Astrocyte of the spinal cord (primary cell): ENCODE measurements at regions not wholly inside any gene's neighbourhood (a gene's known extent, or its start where the extent isn't known, plus 50 kb on each side); places are given as distances from the start of the nearest gene placed in this dataset.

Source experiments
- DNase-seq: peaks from one replicate; pipeline ENCODE4 v3.0.0; 2011; ENCODE audit warnings: low read depth, low spot score
- H3K4me3 ChIP-seq: 2 replicates; pipeline ENCODE4 v1.5.1; 2011; ENCODE audit warnings: low read depth, mild to moderate bottlenecking, low read length, moderate library complexity
- in situ Hi-C: cut with HindIII; loops from 2 replicates; pipeline ENCODE4 v1.10.0; 2017; ENCODE audit warnings: low sequenced_read_pairs
- TF ChIP-seq, protein P1 (sequence below): IDR thresholded peaks from 2 replicates; pipeline ENCODE4 v1.5.1; 2012; ENCODE audit warnings: low read depth, mild to moderate bottlenecking, low read length, inconsistent platforms

DNA sequence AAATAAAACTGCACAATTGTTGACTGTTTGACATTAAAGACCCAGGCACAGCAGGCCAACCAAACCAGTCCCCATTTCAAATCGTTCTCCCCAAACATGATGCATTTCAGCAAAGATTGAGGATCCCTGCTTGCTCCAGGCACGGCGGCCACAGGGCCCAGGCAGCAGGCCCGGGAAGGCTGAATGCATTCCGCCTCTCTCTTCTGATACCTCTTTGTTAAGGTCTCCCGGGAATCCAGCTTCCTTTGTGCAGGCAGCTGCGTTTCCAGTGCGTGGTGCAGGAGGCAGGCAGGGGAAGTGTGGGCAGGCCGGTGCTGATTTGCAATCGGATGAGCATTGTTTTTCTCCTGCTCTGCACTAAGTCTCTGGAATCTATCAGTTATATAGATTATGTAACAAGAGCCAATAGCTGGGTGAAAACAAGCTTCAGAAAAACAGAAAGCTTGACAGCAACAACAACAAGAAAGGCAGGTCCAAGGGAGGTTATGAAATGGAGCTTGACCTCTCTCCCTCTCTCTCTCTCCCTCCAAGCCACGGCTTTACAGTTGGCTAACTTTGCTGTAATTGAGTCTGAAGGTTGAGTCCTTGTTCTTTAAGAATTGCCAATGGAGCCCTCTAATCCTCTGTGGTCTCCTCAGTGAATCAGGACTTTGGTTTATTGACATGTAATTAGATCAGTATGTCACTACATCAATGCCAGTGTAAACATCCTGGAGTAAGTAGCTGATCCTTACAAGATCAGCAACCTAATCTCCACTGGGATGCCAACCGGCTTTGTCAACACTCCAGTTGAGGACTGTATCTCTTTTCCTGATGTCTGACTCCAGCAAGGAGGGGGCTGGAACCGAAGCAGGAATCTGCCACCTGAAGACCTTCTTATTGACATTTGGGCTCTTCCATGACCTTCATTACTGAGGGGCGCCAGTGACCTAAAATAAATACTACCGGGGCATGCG is 338.0 kb downstream of the TEX29 start:
- TF ChIP-seq, protein P1, sequence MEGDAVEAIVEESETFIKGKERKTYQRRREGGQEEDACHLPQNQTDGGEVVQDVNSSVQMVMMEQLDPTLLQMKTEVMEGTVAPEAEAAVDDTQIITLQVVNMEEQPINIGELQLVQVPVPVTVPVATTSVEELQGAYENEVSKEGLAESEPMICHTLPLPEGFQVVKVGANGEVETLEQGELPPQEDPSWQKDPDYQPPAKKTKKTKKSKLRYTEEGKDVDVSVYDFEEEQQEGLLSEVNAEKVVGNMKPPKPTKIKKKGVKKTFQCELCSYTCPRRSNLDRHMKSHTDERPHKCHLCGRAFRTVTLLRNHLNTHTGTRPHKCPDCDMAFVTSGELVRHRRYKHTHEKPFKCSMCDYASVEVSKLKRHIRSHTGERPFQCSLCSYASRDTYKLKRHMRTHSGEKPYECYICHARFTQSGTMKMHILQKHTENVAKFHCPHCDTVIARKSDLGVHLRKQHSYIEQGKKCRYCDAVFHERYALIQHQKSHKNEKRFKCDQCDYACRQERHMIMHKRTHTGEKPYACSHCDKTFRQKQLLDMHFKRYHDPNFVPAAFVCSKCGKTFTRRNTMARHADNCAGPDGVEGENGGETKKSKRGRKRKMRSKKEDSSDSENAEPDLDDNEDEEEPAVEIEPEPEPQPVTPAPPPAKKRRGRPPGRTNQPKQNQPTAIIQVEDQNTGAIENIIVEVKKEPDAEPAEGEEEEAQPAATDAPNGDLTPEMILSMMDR = no peak
- H3K4me3 ChIP-seq = no peak overlapping the region
- DNase-seq = no peak
- in situ Hi-C loops = no loop called here

DNA sequence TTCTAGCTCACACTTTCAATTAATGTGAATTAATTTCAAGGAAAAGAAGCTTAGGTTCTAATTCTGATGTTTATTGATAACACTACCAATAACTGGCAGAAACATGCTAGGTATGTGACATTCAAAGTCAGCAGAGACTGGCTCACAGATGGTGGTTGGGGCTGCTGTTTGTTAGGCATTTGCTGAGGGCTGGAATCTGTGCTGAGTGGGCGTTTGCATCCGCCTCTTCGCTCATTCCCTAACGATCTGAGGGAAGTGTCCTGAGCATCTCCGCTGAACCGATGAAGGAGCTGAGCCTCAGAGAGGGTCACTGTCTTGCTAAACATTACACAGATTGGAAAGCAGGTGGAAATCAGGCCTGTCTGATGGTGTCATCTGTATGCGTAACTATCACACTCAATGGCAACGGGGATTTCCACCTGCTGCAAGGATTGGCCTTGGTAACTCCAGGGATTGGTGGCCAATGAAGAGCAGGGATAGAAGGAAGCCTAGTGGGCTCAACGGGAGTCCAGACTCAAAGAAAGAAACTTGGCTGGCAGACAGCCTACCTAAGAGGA is 338.9 kb downstream of the TEX29 start:
- no peak for DNase-seq
- H3K4me3 ChIP-seq = no peak overlapping the region
- TF ChIP-seq, protein P1 = no peak
- in situ Hi-C loops = no loop called here

DNA sequence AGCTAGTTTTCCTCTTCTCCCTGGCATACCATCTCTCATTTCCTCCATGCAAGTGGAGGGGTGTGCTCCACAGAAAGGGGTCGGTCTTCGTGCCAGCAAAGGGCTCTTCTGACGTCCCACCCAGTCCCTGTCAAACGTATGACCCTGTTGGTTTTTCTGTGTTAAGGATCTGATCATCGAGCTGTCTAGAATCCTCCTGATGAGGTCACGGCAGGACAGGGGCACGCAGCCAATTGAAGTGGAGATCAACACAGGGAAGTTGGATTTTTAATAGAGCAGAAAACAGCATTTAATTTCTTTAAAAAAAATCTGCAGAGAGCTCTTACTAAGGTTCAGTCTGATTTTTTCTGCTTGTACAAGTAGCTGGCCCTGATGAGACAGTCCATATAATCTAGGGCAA is 339.4 kb downstream of the TEX29 start:
- TF ChIP-seq, protein P1 = no peak
- in situ Hi-C loops = no loop called here
- H3K4me3 ChIP-seq = no peak overlapping the region
- no peak for DNase-seq

DNA sequence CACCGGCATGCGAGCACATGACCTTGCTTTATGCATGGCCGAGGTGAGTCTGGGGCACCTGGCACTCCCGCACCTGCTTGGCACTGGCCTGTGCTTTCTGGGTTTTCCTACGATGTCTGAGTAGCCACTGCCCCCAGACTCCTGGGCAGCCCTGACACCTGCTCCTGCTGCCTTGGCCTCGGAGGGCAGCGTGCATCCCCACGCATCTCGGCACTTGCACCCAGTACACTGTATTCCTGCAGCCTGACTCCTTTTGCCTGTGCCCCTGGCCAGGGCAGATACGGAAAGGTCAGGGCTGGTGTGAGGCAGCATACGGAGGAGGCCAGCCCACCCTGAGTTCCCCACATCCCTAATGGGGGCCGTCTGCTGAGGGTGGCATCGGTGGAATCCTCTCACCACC is 340.6 kb downstream of the TEX29 start:
- H3K4me3 ChIP-seq = no peak overlapping the region
- TF ChIP-seq, protein P1 = no peak
- in situ Hi-C loops = no loop called here
- no peak for DNase-seq

DNA sequence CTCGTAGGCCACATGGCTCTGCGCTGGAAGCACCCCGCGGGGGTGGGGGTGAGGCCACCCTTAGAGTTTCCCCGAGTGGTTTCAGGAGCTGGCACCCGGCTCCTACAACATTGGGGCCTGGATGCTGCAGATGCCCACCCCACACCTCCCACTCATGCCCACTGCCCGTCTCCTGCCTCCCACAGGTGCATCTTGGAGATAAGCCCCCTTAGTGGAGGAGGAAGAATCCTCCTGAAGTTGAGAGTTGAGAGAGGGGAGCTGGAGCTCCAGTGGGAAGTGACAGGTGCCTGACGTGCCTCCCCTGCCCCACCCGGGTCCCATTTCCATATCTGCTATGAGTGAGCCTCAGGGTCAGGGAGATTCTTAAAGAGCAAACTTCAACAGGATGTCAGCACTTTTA is 341.3 kb downstream of the TEX29 start:
- TF ChIP-seq, protein P1 = no peak
- no peak for DNase-seq
- in situ Hi-C loops = no loop called here
- H3K4me3 ChIP-seq = no peak overlapping the region

DNA sequence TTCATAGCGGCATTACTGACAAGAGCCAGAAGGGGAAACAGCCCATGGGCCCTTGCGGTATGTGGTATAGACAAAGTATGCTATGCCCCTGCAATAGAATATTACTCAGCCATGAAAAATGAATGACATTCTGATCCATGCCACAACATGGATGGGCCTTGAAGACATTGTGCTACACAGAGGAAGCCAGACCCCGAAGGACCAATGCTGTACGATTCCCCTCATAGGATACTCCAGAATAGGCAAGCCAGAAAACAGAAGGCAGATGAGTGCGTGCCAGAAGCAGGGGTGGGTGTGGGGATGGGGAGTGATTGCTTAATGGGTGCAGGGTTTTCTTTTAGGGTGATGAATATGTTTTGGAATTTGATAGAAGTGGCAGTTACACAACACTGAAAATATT is 342.0 kb downstream of the TEX29 start:
- TF ChIP-seq, protein P1 = no peak
- no peak overlapping the region for H3K4me3 ChIP-seq
- DNase-seq = no peak
- in situ Hi-C loops = no loop called here
